Osteoblast (primary cell): ENCODE measurements at regions not wholly inside any gene's neighbourhood (a gene's known extent, or its start where the extent isn't known, plus 50 kb on each side); places are given as distances from the start of the nearest gene placed in this dataset.

Experiments
- DNase-seq: peaks from one replicate; pipeline ENCODE4 v3.0.0; 2011; ENCODE audit warnings: low spot score, mixed read lengths; ENCODE audit not compliant: insufficient read length; ENCODE audit errors: missing footprints
- H2AFZ ChIP-seq: 2 replicates; pipeline ENCODE4 v1.6.0; 2011; ENCODE audit warnings: mild to moderate bottlenecking, low read length
- H3K27ac ChIP-seq: 2 replicates; pipeline ENCODE4 v1.5.1; 2011; ENCODE audit warnings: mild to moderate bottlenecking, low read depth, low read length, moderate library complexity
- H3K27me3 ChIP-seq: 2 replicates; pipeline ENCODE4 v1.6.0; 2012; ENCODE audit warnings: mild to moderate bottlenecking, control low read depth, inconsistent platforms, low read length, moderate library complexity; ENCODE audit not compliant: insufficient read depth
- H3K36me3 ChIP-seq: 2 replicates; pipeline ENCODE4 v1.5.1; 2011; ENCODE audit warnings: mild to moderate bottlenecking, low read length, control low read depth, moderate library complexity; ENCODE audit not compliant: insufficient read depth
- H3K4me1 ChIP-seq: 2 replicates; pipeline ENCODE4 v1.5.1; 2011; ENCODE audit warnings: mild to moderate bottlenecking, low read length, control low read depth, moderate library complexity; ENCODE audit not compliant: insufficient read depth
- H3K4me2 ChIP-seq: 2 replicates; pipeline ENCODE4 v1.6.0; 2011; ENCODE audit warnings: mild to moderate bottlenecking, low read length; ENCODE audit not compliant: insufficient read depth
- H3K4me3 ChIP-seq: fragments of 200-600 bp; sonication (generic); 3 replicates; pipeline ENCODE4 v1.5.1; 2012; ENCODE audit warnings: mild to moderate bottlenecking, low read length, inconsistent platforms; ENCODE audit not compliant: insufficient read depth
- H3K79me2 ChIP-seq: 2 replicates; pipeline ENCODE4 v1.6.0; 2012; ENCODE audit warnings: mild to moderate bottlenecking, low read length, control low read depth, inconsistent platforms; ENCODE audit not compliant: insufficient read depth
- H3K9me3 ChIP-seq: 2 replicates; pipeline ENCODE4 v1.5.1; 2011; ENCODE audit warnings: low read depth, low read length, control low read depth
- H4K20me1 ChIP-seq: 2 replicates; pipeline ENCODE4 v1.6.0; 2012; ENCODE audit warnings: mild to moderate bottlenecking, low read length, control low read depth; ENCODE audit not compliant: insufficient read depth
- TF ChIP-seq, protein P1 (sequence below): IDR thresholded peaks from 2 replicates; pipeline ENCODE4 v1.5.1; 2011; ENCODE audit warnings: mild to moderate bottlenecking, low read depth, low read length, moderate library complexity; ENCODE audit errors: extremely low read depth

DNA sequence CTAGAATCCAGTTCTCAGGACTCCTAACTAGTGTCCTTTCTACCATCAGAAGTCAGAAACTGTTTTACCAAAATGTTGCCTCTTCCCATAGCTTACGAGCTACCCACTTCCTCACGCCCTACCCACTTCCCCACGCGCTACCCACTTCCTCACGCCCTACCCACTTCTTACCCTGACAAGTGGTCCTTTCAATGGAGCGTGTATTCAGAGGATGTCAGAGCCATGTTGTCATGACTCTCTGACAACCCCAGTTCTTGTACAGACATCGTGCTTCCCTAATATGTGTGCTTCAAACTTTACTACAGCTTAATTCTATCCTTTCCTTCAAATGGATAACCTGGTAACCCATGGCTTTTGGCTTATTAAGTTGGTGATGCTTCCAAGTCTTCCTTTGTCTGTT lies 84.8 kb upstream of the PHF14 start:
- Histone ChIP-seq H3K4me3 (no peak overlapping the region), H3K4me1 (no peaks in the 10 kb centered on the region), H4K20me1 (no peaks in the 10 kb centered on the region), H3K36me3 (no peaks in the 10 kb centered on the region), H3K79me2 (no peaks in the 10 kb centered on the region), H3K9me3 (no peaks in the 10 kb centered on the region), H3K27ac (no peak overlapping the region), H2AFZ (no peak overlapping the region), H3K27me3 (no peaks in the 10 kb centered on the region), H3K4me2 (no peak overlapping the region)
- peak; percentile 83 for DNase-seq
- TF ChIP-seq, protein P1, sequence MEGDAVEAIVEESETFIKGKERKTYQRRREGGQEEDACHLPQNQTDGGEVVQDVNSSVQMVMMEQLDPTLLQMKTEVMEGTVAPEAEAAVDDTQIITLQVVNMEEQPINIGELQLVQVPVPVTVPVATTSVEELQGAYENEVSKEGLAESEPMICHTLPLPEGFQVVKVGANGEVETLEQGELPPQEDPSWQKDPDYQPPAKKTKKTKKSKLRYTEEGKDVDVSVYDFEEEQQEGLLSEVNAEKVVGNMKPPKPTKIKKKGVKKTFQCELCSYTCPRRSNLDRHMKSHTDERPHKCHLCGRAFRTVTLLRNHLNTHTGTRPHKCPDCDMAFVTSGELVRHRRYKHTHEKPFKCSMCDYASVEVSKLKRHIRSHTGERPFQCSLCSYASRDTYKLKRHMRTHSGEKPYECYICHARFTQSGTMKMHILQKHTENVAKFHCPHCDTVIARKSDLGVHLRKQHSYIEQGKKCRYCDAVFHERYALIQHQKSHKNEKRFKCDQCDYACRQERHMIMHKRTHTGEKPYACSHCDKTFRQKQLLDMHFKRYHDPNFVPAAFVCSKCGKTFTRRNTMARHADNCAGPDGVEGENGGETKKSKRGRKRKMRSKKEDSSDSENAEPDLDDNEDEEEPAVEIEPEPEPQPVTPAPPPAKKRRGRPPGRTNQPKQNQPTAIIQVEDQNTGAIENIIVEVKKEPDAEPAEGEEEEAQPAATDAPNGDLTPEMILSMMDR, result no peak

DNA sequence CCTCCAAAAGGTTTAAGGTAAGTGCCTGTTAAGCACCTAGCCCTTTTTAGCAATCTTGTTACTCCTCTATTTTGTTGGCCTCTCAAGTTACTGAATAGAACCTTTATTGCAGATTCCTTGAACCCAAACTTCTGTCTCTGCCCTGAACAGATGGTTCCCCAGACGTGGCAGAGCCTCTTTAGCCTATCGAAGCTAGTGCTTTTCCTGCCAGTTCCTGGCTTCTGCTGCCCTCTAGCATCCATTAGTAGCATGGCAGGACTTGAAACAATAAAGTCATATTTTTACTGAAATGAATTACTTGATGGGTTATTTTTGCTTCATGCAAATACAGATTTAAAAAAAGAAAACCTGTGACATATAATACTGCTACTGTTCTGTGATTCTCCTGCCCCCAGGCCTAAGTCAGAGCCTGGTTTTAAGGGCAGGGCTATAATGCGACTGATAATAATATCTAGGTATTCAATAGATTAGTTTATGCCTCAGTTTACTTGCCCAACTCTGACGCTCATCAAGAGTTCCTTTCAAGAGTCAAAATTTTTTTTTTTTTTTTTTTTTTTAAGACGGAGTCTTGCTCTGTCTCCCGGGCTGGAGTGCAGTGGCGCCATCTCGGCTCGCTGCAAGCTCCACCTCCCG lies 84.3 kb upstream of the PHF14 start:
- Histone ChIP-seq H3K9me3 (no peaks in the 10 kb centered on the region), H3K27me3 (no peaks in the 10 kb centered on the region), H4K20me1 (no peaks in the 10 kb centered on the region), H3K4me1 (no peaks in the 10 kb centered on the region), H3K27ac (no peak overlapping the region), H3K4me3 (no peak overlapping the region), H3K79me2 (no peaks in the 10 kb centered on the region), H2AFZ (no peak overlapping the region), H3K36me3 (no peaks in the 10 kb centered on the region), H3K4me2 (no peak overlapping the region)
- peak; percentile 32 for DNase-seq
- TF ChIP-seq, protein P1, result peak; percentile 83

DNA sequence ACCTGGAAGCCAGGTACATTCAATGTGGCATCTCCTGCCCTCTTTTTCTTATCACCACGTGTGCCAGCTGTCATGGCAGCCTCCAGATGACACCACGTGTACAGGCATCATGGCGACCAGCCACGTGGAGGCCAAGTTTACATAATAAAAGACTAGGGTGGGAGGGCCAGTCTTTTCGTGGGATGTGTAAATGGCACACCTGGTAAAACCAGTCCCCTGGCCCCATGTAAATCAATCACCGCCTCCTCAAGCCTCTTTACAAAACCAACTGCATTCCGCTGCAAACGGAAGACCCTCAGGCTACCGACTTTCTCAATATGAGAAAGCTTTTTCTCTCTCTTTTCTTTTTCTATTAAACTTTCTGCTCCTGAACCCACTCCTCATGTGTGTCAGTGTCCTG lies 65.1 kb upstream of the PHF14 start:
- Histone ChIP-seq H3K4me2 (no peak overlapping the region), H3K27me3 (no peaks in the 10 kb centered on the region), H4K20me1 (no peaks in the 10 kb centered on the region), H3K4me3 (no peak overlapping the region), H3K4me1 (no peaks in the 10 kb centered on the region), H3K36me3 (no peaks in the 10 kb centered on the region), H3K9me3 (no peaks in the 10 kb centered on the region), H3K79me2 (no peaks in the 10 kb centered on the region), H2AFZ (no peak overlapping the region), H3K27ac (no peak overlapping the region)
- no peak for DNase-seq
- TF ChIP-seq, protein P1, result no peak

DNA sequence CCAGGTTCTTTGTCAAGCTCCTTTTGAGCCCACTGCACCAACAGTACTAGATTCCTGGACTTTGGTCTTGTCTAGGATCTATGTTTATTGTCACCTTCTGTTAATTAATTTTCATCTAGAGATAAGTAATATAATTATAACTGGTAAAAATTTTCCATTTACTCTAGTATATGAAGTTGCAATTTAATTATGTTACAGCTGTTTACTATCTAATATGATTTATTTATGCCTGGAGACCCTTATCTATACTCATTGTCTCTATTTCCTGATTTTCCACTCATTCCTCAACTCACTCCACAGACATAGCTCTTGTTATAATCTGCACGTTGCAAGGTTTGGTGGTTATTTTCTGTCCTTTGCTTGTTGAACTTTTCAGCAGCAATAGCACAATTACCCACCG lies 63.2 kb upstream of the PHF14 start:
- H3K36me3 ChIP-seq, result no peaks in the 10 kb centered on the region
- no peak overlapping the region for H3K4me3 ChIP-seq
- no peaks in the 10 kb centered on the region for H4K20me1 ChIP-seq
- DNase-seq, result no peak
- H3K79me2 ChIP-seq, result no peaks in the 10 kb centered on the region
- no peaks in the 10 kb centered on the region for H3K4me1 ChIP-seq
- no peaks in the 10 kb centered on the region for H3K27me3 ChIP-seq
- no peak overlapping the region for H3K27ac ChIP-seq
- no peak overlapping the region for H3K4me2 ChIP-seq
- H2AFZ ChIP-seq, result no peak overlapping the region
- TF ChIP-seq, protein P1, result no peak
- H3K9me3 ChIP-seq, result no peaks in the 10 kb centered on the region
